OCI-LY1 (cell line): ENCODE measurements at regions not wholly inside any gene's neighbourhood (a gene's known extent, or its start where the extent isn't known, plus 50 kb on each side); places are given as distances from the start of the nearest gene placed in this dataset.

ENCODE experiments used
- EZH2 ChIP-seq: fragments of 200-600 bp; sonication (generic), shearing (Covaris generic); IDR thresholded peaks from 2 replicates; pipeline ENCODE4 v1.8.0; 2017; ENCODE audit warnings: borderline replicate concordance, mixed run types, mild to moderate bottlenecking, antibody characterized with exemption, low read length, moderate library complexity, mixed read lengths
- TF ChIP-seq, protein P1 (sequence below): fragments of 200-600 bp; sonication (generic), shearing (Covaris generic); IDR thresholded peaks from 2 replicates; pipeline ENCODE4 v1.5.1; 2017; ENCODE audit warnings: mild to moderate bottlenecking, antibody characterized with exemption, low read length, moderate library complexity, mixed read lengths

- TF ChIP-seq, protein P1, sequence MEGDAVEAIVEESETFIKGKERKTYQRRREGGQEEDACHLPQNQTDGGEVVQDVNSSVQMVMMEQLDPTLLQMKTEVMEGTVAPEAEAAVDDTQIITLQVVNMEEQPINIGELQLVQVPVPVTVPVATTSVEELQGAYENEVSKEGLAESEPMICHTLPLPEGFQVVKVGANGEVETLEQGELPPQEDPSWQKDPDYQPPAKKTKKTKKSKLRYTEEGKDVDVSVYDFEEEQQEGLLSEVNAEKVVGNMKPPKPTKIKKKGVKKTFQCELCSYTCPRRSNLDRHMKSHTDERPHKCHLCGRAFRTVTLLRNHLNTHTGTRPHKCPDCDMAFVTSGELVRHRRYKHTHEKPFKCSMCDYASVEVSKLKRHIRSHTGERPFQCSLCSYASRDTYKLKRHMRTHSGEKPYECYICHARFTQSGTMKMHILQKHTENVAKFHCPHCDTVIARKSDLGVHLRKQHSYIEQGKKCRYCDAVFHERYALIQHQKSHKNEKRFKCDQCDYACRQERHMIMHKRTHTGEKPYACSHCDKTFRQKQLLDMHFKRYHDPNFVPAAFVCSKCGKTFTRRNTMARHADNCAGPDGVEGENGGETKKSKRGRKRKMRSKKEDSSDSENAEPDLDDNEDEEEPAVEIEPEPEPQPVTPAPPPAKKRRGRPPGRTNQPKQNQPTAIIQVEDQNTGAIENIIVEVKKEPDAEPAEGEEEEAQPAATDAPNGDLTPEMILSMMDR = no peak
- TF ChIP-seq EZH2 = no peak
Observed at GRCh38 chr3:72017311-72017710, 232.4 kb upstream of the PROK2 start.
